D721Med (cell line): ENCODE measurements at regions not wholly inside any gene's neighbourhood (a gene's known extent, or its start where the extent isn't known, plus 50 kb on each side); places are given as distances from the start of the nearest gene placed in this dataset.

Experiments used
- DNase-seq: peaks from one replicate; pipeline ENCODE4 v3.0.0; 2011; ENCODE audit warnings: low spot score; ENCODE audit not compliant: insufficient read length
- FAIRE-seq: peaks from 2 replicates; lab custom pipeline; 2011; peaks lifted over from hg19 to GRCh38; lab: Jason Lieb, UNC
- TF ChIP-seq, protein P1 (sequence below): IDR thresholded peaks from 2 replicates; pipeline ENCODE4 v1.5.1; 2012; ENCODE audit warnings: mild to moderate bottlenecking, control low read depth; ENCODE audit not compliant: insufficient read depth; ENCODE audit errors: missing control alignments

- TF ChIP-seq, protein P1, sequence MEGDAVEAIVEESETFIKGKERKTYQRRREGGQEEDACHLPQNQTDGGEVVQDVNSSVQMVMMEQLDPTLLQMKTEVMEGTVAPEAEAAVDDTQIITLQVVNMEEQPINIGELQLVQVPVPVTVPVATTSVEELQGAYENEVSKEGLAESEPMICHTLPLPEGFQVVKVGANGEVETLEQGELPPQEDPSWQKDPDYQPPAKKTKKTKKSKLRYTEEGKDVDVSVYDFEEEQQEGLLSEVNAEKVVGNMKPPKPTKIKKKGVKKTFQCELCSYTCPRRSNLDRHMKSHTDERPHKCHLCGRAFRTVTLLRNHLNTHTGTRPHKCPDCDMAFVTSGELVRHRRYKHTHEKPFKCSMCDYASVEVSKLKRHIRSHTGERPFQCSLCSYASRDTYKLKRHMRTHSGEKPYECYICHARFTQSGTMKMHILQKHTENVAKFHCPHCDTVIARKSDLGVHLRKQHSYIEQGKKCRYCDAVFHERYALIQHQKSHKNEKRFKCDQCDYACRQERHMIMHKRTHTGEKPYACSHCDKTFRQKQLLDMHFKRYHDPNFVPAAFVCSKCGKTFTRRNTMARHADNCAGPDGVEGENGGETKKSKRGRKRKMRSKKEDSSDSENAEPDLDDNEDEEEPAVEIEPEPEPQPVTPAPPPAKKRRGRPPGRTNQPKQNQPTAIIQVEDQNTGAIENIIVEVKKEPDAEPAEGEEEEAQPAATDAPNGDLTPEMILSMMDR: no peak
- DNase-seq (no peak), FAIRE-seq (no peak)
Observed at GRCh38 chr9:119094086-119094485, 275.1 kb downstream of the BRINP1 start.

DNA sequence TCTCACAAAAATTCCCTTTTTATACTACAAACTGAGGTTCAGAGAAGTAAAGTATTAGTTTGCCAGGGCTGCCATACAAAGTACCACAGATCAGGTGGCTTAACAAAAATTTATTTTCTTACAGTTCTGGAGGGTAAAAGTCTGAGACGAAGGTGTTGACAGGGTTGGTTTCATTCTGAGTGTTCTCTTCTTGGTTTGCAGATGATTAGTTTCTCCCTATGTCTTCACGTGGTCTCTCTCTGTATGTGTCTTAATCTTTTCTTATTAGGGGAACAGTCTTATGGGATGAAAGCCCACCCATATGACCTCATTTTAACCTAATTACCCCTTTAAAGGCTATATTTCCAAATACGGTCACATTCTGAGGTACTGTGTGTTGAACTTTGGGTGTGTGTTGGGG is 274.2 kb downstream of the BRINP1 start:
- DNase-seq (no peak), FAIRE-seq (no peak)
- TF ChIP-seq, protein P1: no peak

- TF ChIP-seq, protein P1: no peak
- DNase-seq (no peak), FAIRE-seq (no peak)
Observed at GRCh38 chr9:119101048-119101447, 268.2 kb downstream of the BRINP1 start.

GRCh38 chr9:119114681-119115080 is 254.6 kb downstream of the BRINP1 start:
- TF ChIP-seq, protein P1: no peak
- no peak for DNase-seq
- FAIRE-seq: no peak
